Sigmoid colon (tissue), 6 donors: ENCODE measurements at regions not wholly inside any gene's neighbourhood (a gene's known extent, or its start where the extent isn't known, plus 50 kb on each side); places are given as distances from the start of the nearest gene placed in this dataset.

Experiments used
- DNase-seq: peaks from one replicate; pipeline ENCODE4 v3.0.0-alpha.2; 2019
- H3K27ac ChIP-seq, 4 donors: fragments of 200-600 bp; sonication (generic); one replicate each; pipeline ENCODE4 v1.5.1; 2016 to 2019; ENCODE audit warnings: mild to moderate bottlenecking in 1 of 4
- H3K27me3 ChIP-seq, 3 donors: fragments of 200-600 bp; sonication (generic); one replicate each; pipeline ENCODE4 v1.5.1; 2019; ENCODE audit warnings: mild to moderate bottlenecking in 1 of 3
- H3K36me3 ChIP-seq, 4 donors: fragments of 200-600 bp; sonication (generic); one replicate each; pipeline ENCODE4 v1.5.1; 2016 to 2019
- H3K4me1 ChIP-seq, 4 donors: fragments of 200-600 bp; sonication (generic); one replicate each; pipeline ENCODE4 v1.5.1; 2017 to 2019
- H3K4me3 ChIP-seq, 4 donors: fragments of 200-600 bp; sonication (generic); one replicate each; pipeline ENCODE4 v1.5.1; 2017 to 2019; ENCODE audit warnings: mild to moderate bottlenecking in 2 of 4, moderate library complexity in 1 of 4
- H3K9me3 ChIP-seq, 4 donors: fragments of 200-600 bp in 3 of 4; sonication (generic) in 3 of 4; one replicate each; pipeline versions ENCODE4 v1.5.1 to v1.6.1; 2013 to 2019
- EP300 ChIP-seq, 4 donors: sonication (generic); formaldehyde crosslinking; IDR thresholded peaks; one replicate each; pipeline ENCODE4 v1.6.1; 2017; ENCODE audit warnings: antibody characterized with exemption in 4 of 4
- POLR2A ChIP-seq, 2 donors: fragments of 450-650 bp; IDR thresholded peaks; one replicate each; pipeline ENCODE4 v1.6.1; 2016; ENCODE audit warnings: antibody characterized with exemption in 2 of 2, mild to moderate bottlenecking in 2 of 2, moderate library complexity in 2 of 2
- POLR2AphosphoS5 ChIP-seq, 4 donors: sonication (generic); formaldehyde crosslinking; IDR thresholded peaks; one replicate each; pipeline ENCODE4 v1.6.1; 2017; ENCODE audit warnings: antibody characterized with exemption in 4 of 4
- WGBS, 2 donors: extraction: QIAGEN DNeasy Blood & Tissue Kit; methylation state at CpG; one replicate each; pipeline ENCODE4 v1.1.7; 2013; 5-methylcytosine and 5-hydroxymethylcytosine counted together
- intact Hi-C: fragments of 100-400 bp; cut with DNase I; formaldehyde crosslinking; loops from one replicate; pipeline ENCODE4 v1.15.1; 2023
- TF ChIP-seq, protein P1 (sequence below), 4 experiments: fragments of 450-650 bp in 3 of 4; fragments of 200-600 bp in 1 of 4; IDR thresholded peaks; one replicate each; pipeline ENCODE4 v1.5.1; 2016 to 2019; ENCODE audit warnings: antibody characterized with exemption in 4 of 4, mild to moderate bottlenecking in 3 of 4, moderate library complexity in 2 of 4
- donor health status: healthy with polysubstance abuse.
- donor health status: healthy.

- Histone ChIP-seq H3K36me3 (no peaks in the 10 kb centered on the region), H3K27me3 (no peaks in the 10 kb centered on the region), H3K4me3 (no peak overlapping the region), H3K27ac (no peak overlapping the region), H3K4me1 (no peaks in the 10 kb centered on the region), H3K9me3 (no peaks in the 10 kb centered on the region)
- 76 to 81% methylated on average over 4 of the region's 4 CpGs for WGBS, 2 donors
- no peak for TF ChIP-seq EP300 (IDR thresholded peaks at IDR 0.05)
- no peak for TF ChIP-seq POLR2AphosphoS5 (IDR thresholded peaks at IDR 0.05)
- TF ChIP-seq POLR2A (IDR thresholded peaks at IDR 0.05) = no peak
- TF ChIP-seq, protein P1, sequence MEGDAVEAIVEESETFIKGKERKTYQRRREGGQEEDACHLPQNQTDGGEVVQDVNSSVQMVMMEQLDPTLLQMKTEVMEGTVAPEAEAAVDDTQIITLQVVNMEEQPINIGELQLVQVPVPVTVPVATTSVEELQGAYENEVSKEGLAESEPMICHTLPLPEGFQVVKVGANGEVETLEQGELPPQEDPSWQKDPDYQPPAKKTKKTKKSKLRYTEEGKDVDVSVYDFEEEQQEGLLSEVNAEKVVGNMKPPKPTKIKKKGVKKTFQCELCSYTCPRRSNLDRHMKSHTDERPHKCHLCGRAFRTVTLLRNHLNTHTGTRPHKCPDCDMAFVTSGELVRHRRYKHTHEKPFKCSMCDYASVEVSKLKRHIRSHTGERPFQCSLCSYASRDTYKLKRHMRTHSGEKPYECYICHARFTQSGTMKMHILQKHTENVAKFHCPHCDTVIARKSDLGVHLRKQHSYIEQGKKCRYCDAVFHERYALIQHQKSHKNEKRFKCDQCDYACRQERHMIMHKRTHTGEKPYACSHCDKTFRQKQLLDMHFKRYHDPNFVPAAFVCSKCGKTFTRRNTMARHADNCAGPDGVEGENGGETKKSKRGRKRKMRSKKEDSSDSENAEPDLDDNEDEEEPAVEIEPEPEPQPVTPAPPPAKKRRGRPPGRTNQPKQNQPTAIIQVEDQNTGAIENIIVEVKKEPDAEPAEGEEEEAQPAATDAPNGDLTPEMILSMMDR (IDR thresholded peaks at IDR 0.05) = no peak
- intact Hi-C loops = no loop called here
- no peak for DNase-seq
These were observed 106.6 kb upstream of the CXADR start for GRCh38 chr21:17406202-17406601.

DNA sequence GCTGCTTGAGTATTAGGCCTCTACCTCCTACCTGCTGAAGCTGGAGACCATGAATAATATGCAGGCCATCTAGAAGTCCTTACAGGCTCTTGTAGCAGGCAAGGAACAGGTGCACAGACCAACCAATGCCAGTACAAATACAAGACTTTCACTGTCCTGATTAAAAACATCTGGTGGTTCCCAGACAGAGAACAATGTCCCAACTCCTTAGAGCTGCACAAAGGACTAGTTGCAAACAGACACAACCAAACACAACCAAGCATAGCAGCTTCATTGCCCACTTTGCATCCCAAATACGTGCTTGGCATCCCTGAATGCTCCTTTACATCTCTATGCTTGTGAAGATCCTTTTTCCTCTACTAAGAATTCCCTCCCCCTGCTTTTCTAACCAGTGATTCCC lies 98.1 kb upstream of the CXADR start:
- H3K27me3 ChIP-seq = no peaks in the 10 kb centered on the region
- 68 to 86% methylated on average over 1 of the region's 1 CpG for WGBS, 2 donors
- H3K4me1 ChIP-seq = no peaks in the 10 kb centered on the region
- H3K9me3 ChIP-seq = no peaks in the 10 kb centered on the region
- H3K36me3 ChIP-seq = no peaks in the 10 kb centered on the region
- H3K4me3 ChIP-seq = no peak overlapping the region
- DNase-seq = no peak
- no peak for TF ChIP-seq EP300 (IDR thresholded peaks at IDR 0.05)
- no peak for TF ChIP-seq POLR2A (IDR thresholded peaks at IDR 0.05)
- TF ChIP-seq, protein P1 (IDR thresholded peaks at IDR 0.05) = no peak
- TF ChIP-seq POLR2AphosphoS5 (IDR thresholded peaks at IDR 0.05) = no peak
- no peak overlapping the region for H3K27ac ChIP-seq
- intact Hi-C loops = no loop called here

DNA sequence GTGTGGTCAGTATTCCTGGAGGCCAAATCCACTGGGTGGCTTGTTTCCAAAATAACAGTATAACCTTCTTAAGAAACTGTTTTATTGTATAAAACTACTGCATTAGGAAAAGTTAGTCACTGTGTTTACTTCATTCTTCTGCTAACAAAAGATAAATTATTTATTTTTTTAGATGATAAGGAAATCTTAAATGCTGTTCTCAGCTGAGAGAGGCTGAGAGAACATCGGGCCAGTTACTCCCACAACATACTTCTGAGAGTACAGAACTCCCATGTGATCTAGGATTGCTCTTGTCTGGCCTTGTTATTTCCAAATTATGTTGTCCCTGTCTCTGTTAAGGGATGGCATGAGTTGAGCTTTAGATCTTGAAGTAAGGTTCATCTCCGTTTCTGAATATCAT lies 96.7 kb upstream of the CXADR start:
- no peak overlapping the region for H3K27ac ChIP-seq
- no peaks in the 10 kb centered on the region for H3K9me3 ChIP-seq
- H3K4me1 ChIP-seq = no peaks in the 10 kb centered on the region
- TF ChIP-seq, protein P1 (IDR thresholded peaks at IDR 0.05) = no peak
- TF ChIP-seq POLR2A (IDR thresholded peaks at IDR 0.05) (no peak), POLR2AphosphoS5 (IDR thresholded peaks at IDR 0.05) (no peak)
- H3K4me3 ChIP-seq = no peak overlapping the region
- intact Hi-C loops = no loop called here
- no peaks in the 10 kb centered on the region for H3K27me3 ChIP-seq
- no peaks in the 10 kb centered on the region for H3K36me3 ChIP-seq
- DNase-seq = no peak
- 71 to 80% methylated on average over 2 of the region's 2 CpGs for WGBS, 2 donors

DNA sequence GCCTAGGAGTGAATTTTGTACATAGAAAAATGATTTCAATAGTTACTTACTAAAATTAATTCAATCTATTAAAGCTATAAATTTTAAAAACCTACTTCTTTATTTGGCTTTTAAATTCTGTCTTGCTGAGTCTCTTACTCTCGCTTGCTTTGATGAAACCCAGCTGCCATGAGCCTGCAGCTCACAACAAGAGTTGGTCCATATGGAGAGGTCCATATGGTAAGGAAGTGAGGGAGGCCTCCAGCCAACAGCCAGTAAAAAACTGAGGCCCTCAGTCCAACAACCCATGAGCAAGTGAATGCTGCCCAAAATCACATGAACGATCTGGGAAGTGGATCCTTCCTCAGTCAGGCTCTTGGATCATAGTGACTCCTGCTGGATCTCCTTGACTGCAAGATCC lies 89.9 kb upstream of the CXADR start:
- Histone ChIP-seq H3K27me3 (no peaks in the 10 kb centered on the region), H3K4me3 (no peak overlapping the region), H3K4me1 (no peaks in the 10 kb centered on the region), H3K36me3 (no peaks in the 10 kb centered on the region), H3K9me3 (no peaks in the 10 kb centered on the region), H3K27ac (no peak overlapping the region)
- WGBS, 2 donors = 39 to 73% methylated on average over 2 of the region's 2 CpGs
- no peak for DNase-seq
- TF ChIP-seq POLR2A (IDR thresholded peaks at IDR 0.05) = no peak
- no peak for TF ChIP-seq EP300 (IDR thresholded peaks at IDR 0.05)
- no peak for TF ChIP-seq POLR2AphosphoS5 (IDR thresholded peaks at IDR 0.05)
- TF ChIP-seq, protein P1 (IDR thresholded peaks at IDR 0.05) = no peak
- intact Hi-C loops = no loop called here

- no peaks in the 10 kb centered on the region for H3K36me3 ChIP-seq
- H3K9me3 ChIP-seq = no peaks in the 10 kb centered on the region
- DNase-seq = no peak
- no peak overlapping the region for H3K4me3 ChIP-seq
- no peaks in the 10 kb centered on the region for H3K27me3 ChIP-seq
- TF ChIP-seq POLR2A (IDR thresholded peaks at IDR 0.05) (no peak), POLR2AphosphoS5 (IDR thresholded peaks at IDR 0.05) (no peak), EP300 (IDR thresholded peaks at IDR 0.05) (no peak)
- TF ChIP-seq, protein P1 (IDR thresholded peaks at IDR 0.05) = no peak
- no peak overlapping the region for H3K27ac ChIP-seq
- WGBS, 2 donors = 44 to 75% methylated on average over 7 of the region's 7 CpGs
- intact Hi-C loops = no loop called here
- H3K4me1 ChIP-seq = no peaks in the 10 kb centered on the region
These were observed 85.7 kb upstream of the CXADR start for GRCh38 chr21:17427157-17427556.
